GM18507 (cell line): ENCODE measurements at regions not wholly inside any gene's neighbourhood (a gene's known extent, or its start where the extent isn't known, plus 50 kb on each side); places are given as distances from the start of the nearest gene placed in this dataset.

ENCODE experiments used
- DNase-seq: peaks from one replicate; pipeline ENCODE4 v3.0.0; 2011; ENCODE audit warnings: low read depth; ENCODE audit not compliant: insufficient read length; ENCODE audit errors: extremely low spot score
- FAIRE-seq: peaks from 2 replicates; lab custom pipeline; 2011; peaks lifted over from hg19 to GRCh38; lab: Jason Lieb, UNC

- no peak for FAIRE-seq
- DNase-seq: no peak
These were observed 81.0 kb upstream of the ZBED5 start for GRCh38 chr11:10938650-10939387.

GRCh38 chr11:10938231-10938630, 80.4 kb upstream of the ZBED5 start:
- no peak for FAIRE-seq
- DNase-seq: no peak

- FAIRE-seq: no peak
- DNase-seq: no peak
These were observed 79.5 kb upstream of the ZBED5 start for GRCh38 chr11:10937385-10937771.

GRCh38 chr11:10936626-10937384, 79.0 kb upstream of the ZBED5 start:
- FAIRE-seq: no peak
- DNase-seq: no peak

GRCh38 chr11:10935015-10935559, 77.2 kb upstream of the ZBED5 start:
- FAIRE-seq (no peak), DNase-seq (no peak)

GRCh38 chr11:10934293-10934860, 76.5 kb upstream of the ZBED5 start:
- FAIRE-seq (no peak), DNase-seq (no peak)

GRCh38 chr11:10933455-10934292, 75.8 kb upstream of the ZBED5 start:
- DNase-seq (peak; percentile 67), FAIRE-seq (peak; percentile 97)

- FAIRE-seq: no peak
- no peak for DNase-seq
These were observed 75.1 kb upstream of the ZBED5 start for GRCh38 chr11:10932976-10933375.

GRCh38 chr11:10931761-10932670, 74.2 kb upstream of the ZBED5 start:
- FAIRE-seq: no peak
- DNase-seq: no peak

GRCh38 chr11:10930972-10931760, 73.3 kb upstream of the ZBED5 start:
- no peak for FAIRE-seq
- DNase-seq: no peak

- DNase-seq: no peak
- no peak for FAIRE-seq
These were observed 72.5 kb upstream of the ZBED5 start for GRCh38 chr11:10930224-10930971.

GRCh38 chr11:10927538-10927937, 69.7 kb upstream of the ZBED5 start:
- DNase-seq (no peak), FAIRE-seq (no peak)

- FAIRE-seq: no peak
- no peak for DNase-seq
These were observed 69.0 kb upstream of the ZBED5 start for GRCh38 chr11:10926801-10927211.

- DNase-seq: no peak
- FAIRE-seq: no peak
These were observed 67.5 kb upstream of the ZBED5 start for GRCh38 chr11:10925149-10925926.

- FAIRE-seq: no peak
These were observed 66.0 kb upstream of the ZBED5 start for GRCh38 chr11:10923882-10924281.

GRCh38 chr11:10922892-10923291, 65.0 kb upstream of the ZBED5 start:
- DNase-seq: no peak
- FAIRE-seq: no peak

More at GRCh38 chr11:10923882-10924281, 66.0 kb upstream of the ZBED5 start:
- DNase-seq: no peak
